ENCODE measurements at regions not wholly inside any gene's neighbourhood (a gene's known extent, or its start where the extent isn't known, plus 50 kb on each side); places are given as distances from the start of the nearest gene placed in this dataset.

DNA sequence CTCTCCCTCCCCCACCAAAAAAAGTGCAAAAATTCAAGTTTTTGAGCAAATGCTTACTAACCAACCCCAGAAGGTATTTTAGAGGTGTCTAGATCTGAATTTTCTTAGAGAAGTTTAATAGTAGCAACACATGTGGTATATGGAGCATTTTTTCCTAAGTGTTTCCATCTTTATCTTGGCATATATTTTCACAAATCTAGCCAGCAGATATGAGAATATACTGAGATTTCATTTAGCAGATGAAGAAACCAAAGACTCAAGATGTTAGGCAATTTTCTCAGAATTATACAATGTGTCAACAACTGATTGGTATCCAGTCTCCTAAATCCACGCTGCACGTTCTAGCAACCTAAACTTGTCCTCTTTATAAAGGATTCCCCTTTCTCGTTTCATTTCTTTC, 245.5 kb upstream of the CXXC4 start:
- TF ChIP-seq, protein P1, sequence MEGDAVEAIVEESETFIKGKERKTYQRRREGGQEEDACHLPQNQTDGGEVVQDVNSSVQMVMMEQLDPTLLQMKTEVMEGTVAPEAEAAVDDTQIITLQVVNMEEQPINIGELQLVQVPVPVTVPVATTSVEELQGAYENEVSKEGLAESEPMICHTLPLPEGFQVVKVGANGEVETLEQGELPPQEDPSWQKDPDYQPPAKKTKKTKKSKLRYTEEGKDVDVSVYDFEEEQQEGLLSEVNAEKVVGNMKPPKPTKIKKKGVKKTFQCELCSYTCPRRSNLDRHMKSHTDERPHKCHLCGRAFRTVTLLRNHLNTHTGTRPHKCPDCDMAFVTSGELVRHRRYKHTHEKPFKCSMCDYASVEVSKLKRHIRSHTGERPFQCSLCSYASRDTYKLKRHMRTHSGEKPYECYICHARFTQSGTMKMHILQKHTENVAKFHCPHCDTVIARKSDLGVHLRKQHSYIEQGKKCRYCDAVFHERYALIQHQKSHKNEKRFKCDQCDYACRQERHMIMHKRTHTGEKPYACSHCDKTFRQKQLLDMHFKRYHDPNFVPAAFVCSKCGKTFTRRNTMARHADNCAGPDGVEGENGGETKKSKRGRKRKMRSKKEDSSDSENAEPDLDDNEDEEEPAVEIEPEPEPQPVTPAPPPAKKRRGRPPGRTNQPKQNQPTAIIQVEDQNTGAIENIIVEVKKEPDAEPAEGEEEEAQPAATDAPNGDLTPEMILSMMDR (IDR thresholded peaks at IDR 0.05): no peak
- TF ChIP-seq POLR2A (IDR thresholded peaks at IDR 0.05): no peak

Measured in adrenal gland (tissue), 5 donors.